ENCODE measurements at regions not wholly inside any gene's neighbourhood (a gene's known extent, or its start where the extent isn't known, plus 50 kb on each side); places are given as distances from the start of the nearest gene placed in this dataset.

DNA sequence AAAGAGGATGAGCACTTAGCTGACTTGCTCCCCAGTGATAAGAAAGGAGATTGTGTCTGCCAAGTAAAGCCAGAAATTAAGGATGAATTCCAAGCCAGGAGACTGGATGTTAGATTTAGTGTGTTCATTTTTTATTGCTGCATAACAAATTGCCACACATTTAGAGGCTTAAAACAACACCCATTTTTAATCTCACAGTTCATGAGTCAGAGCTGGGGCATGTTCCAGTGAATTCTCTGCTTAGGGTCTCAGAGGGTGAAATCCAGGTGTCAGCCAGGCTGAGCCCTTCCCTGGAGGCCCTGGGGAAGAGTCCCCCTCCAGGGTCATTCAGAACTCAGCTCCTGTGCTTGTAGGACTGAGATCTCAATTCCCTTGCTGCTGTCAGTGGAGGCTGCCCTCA, 352.8 kb downstream of the BUD13 start:
- H3K4me1 Mint-ChIP-seq = peaks cover 41% of the 10 kb centered on the region
- no peaks in the 10 kb centered on the region for H3K36me3 Mint-ChIP-seq (ENCODE audit: low read depth)
- no peaks in the 10 kb centered on the region for H3K9me3 Mint-ChIP-seq
- TF ChIP-seq, protein P1, sequence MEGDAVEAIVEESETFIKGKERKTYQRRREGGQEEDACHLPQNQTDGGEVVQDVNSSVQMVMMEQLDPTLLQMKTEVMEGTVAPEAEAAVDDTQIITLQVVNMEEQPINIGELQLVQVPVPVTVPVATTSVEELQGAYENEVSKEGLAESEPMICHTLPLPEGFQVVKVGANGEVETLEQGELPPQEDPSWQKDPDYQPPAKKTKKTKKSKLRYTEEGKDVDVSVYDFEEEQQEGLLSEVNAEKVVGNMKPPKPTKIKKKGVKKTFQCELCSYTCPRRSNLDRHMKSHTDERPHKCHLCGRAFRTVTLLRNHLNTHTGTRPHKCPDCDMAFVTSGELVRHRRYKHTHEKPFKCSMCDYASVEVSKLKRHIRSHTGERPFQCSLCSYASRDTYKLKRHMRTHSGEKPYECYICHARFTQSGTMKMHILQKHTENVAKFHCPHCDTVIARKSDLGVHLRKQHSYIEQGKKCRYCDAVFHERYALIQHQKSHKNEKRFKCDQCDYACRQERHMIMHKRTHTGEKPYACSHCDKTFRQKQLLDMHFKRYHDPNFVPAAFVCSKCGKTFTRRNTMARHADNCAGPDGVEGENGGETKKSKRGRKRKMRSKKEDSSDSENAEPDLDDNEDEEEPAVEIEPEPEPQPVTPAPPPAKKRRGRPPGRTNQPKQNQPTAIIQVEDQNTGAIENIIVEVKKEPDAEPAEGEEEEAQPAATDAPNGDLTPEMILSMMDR (IDR thresholded peaks at IDR 0.05; ENCODE audit: unreplicated experiment in 3 of 3) = no peak
- peaks cover 12% of the 10 kb centered on the region for H3K27me3 Mint-ChIP-seq (ENCODE audit: low read depth)
- peak overlapping the region in 2 of 3 experiments; percentile 20 to 37 for H3K27ac Mint-ChIP-seq
- H3K4me3 Mint-ChIP-seq = peak overlapping the region in 1 of 3 experiments; percentile 29

DNA sequence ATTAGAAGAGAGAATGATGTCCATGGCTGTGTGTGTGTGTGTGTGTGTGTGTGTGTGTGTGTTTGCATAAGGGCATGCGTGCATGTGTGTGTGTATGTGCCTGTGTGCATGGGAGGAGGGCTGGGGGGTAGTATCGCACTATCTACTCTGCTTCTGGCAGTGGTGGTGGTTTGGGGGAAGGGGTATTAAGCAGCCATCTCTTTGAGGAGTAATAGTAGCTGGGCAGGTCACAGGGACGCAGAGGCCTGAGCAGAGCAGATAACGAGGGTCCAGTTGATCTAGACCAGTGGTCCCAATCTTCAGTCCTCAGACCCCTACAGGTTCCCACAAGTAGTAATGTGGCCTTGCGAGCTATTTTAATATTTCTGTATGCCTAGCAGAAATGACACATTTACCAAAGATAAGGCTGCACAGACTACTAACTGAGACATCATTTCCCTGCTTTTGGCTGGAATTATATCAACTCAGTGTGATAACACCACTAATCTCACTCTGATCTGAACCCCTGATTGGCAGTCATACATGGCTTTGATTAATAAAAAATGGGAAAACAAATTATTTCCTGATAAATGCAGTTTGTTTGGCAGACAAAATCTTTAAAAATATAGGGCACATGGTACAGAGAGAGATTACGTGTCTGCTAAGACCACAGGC, 354.3 kb downstream of the BUD13 start:
- Mint-ChIP-seq H3K36me3 (ENCODE audit: low read depth) (no peaks in the 10 kb centered on the region), H3K4me1 (peaks cover 53% of the 10 kb centered on the region), H3K27me3 (ENCODE audit: low read depth) (peaks cover 12% of the 10 kb centered on the region), H3K9me3 (no peaks in the 10 kb centered on the region), H3K4me3 (no peak overlapping the region), H3K27ac (peak overlapping the region in 2 of 3 experiments; percentile 18 to 55)
- TF ChIP-seq, protein P1 (IDR thresholded peaks at IDR 0.05; ENCODE audit: unreplicated experiment in 3 of 3) = no peak

GRCh38 chr11:116416852-116417251, 355.9 kb downstream of the BUD13 start:
- Mint-ChIP-seq H3K4me3 (no peak overlapping the region), H3K36me3 (ENCODE audit: low read depth) (no peaks in the 10 kb centered on the region), H3K27ac (peak overlapping the region in 1 of 3 experiments; percentile 50)

GRCh38 chr11:116415095-116415494, 357.7 kb downstream of the BUD13 start:
- TF ChIP-seq, protein P1 (IDR thresholded peaks at IDR 0.05; ENCODE audit: unreplicated experiment in 3 of 3) = no peak
- H3K27ac Mint-ChIP-seq = peak overlapping the region; percentile 68 to 98 (median 88)
- peaks cover 43% of the 10 kb centered on the region for H3K4me1 Mint-ChIP-seq
- no peak overlapping the region for H3K4me3 Mint-ChIP-seq
- peaks cover 16% of the 10 kb centered on the region for H3K27me3 Mint-ChIP-seq (ENCODE audit: low read depth)
- H3K36me3 Mint-ChIP-seq (ENCODE audit: low read depth) = no peaks in the 10 kb centered on the region
- no peaks in the 10 kb centered on the region for H3K9me3 Mint-ChIP-seq

More at GRCh38 chr11:116416852-116417251, 355.9 kb downstream of the BUD13 start:
- H3K9me3 Mint-ChIP-seq = no peaks in the 10 kb centered on the region
- TF ChIP-seq, protein P1 (IDR thresholded peaks at IDR 0.05; ENCODE audit: unreplicated experiment in 3 of 3) = no peak
- H3K27me3 Mint-ChIP-seq (ENCODE audit: low read depth) = peaks cover 16% of the 10 kb centered on the region
- H3K4me1 Mint-ChIP-seq = peaks cover 55% of the 10 kb centered on the region

GRCh38 chr11:116414357-116414880, 358.4 kb downstream of the BUD13 start:
- Mint-ChIP-seq H3K27ac (peak overlapping the region; percentile 68 to 98 (median 88)), H3K27me3 (ENCODE audit: low read depth) (peaks cover 11% of the 10 kb centered on the region), H3K4me1 (peaks cover 37% of the 10 kb centered on the region), H3K4me3 (no peak overlapping the region), H3K36me3 (ENCODE audit: low read depth) (no peaks in the 10 kb centered on the region), H3K9me3 (no peaks in the 10 kb centered on the region)
- TF ChIP-seq, protein P1 (IDR thresholded peaks at IDR 0.05; ENCODE audit: unreplicated experiment in 3 of 3) = no peak
